ENCODE measurements at regions not wholly inside any gene's neighbourhood (a gene's known extent, or its start where the extent isn't known, plus 50 kb on each side); places are given as distances from the start of the nearest gene placed in this dataset.

DNA sequence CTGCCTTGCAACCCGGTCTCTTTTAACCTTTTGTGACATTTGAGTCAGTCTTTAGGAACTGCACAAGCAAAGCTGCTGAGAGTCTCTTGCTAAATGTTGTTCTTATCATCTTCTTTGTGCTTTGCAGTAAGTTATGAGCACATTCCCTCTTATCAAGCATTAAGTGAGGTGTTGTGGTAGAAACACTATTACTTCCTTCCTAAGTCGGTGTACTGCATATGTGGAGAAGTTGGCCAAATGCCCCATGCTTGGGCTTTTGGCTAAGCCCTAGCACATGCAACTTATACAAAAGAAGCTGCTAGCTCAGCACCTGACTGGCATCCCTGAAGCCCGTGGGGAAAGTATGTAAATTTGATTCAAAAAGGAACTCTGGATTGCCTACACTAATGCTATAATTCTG lies 136.5 kb upstream of the RBMS3 start:
- TF ChIP-seq, protein P1, sequence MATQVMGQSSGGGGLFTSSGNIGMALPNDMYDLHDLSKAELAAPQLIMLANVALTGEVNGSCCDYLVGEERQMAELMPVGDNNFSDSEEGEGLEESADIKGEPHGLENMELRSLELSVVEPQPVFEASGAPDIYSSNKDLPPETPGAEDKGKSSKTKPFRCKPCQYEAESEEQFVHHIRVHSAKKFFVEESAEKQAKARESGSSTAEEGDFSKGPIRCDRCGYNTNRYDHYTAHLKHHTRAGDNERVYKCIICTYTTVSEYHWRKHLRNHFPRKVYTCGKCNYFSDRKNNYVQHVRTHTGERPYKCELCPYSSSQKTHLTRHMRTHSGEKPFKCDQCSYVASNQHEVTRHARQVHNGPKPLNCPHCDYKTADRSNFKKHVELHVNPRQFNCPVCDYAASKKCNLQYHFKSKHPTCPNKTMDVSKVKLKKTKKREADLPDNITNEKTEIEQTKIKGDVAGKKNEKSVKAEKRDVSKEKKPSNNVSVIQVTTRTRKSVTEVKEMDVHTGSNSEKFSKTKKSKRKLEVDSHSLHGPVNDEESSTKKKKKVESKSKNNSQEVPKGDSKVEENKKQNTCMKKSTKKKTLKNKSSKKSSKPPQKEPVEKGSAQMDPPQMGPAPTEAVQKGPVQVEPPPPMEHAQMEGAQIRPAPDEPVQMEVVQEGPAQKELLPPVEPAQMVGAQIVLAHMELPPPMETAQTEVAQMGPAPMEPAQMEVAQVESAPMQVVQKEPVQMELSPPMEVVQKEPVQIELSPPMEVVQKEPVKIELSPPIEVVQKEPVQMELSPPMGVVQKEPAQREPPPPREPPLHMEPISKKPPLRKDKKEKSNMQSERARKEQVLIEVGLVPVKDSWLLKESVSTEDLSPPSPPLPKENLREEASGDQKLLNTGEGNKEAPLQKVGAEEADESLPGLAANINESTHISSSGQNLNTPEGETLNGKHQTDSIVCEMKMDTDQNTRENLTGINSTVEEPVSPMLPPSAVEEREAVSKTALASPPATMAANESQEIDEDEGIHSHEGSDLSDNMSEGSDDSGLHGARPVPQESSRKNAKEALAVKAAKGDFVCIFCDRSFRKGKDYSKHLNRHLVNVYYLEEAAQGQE (IDR thresholded peaks at IDR 0.05; ENCODE audit: unreplicated experiment) = no peak
- TF ChIP-seq EZH2 (IDR thresholded peaks at IDR 0.05; ENCODE audit: low read depth, unreplicated experiment) = no peak
- TF ChIP-seq, protein P2, sequence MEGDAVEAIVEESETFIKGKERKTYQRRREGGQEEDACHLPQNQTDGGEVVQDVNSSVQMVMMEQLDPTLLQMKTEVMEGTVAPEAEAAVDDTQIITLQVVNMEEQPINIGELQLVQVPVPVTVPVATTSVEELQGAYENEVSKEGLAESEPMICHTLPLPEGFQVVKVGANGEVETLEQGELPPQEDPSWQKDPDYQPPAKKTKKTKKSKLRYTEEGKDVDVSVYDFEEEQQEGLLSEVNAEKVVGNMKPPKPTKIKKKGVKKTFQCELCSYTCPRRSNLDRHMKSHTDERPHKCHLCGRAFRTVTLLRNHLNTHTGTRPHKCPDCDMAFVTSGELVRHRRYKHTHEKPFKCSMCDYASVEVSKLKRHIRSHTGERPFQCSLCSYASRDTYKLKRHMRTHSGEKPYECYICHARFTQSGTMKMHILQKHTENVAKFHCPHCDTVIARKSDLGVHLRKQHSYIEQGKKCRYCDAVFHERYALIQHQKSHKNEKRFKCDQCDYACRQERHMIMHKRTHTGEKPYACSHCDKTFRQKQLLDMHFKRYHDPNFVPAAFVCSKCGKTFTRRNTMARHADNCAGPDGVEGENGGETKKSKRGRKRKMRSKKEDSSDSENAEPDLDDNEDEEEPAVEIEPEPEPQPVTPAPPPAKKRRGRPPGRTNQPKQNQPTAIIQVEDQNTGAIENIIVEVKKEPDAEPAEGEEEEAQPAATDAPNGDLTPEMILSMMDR (conservative IDR thresholded peaks at IDR 0.05; ENCODE audit: low read depth in 2 of 2) = no peak
- no peak for TF ChIP-seq POLR2AphosphoS5 (IDR thresholded peaks at IDR 0.05; ENCODE audit: low read depth)
- no peak for TF ChIP-seq STAT1 (IDR thresholded peaks at IDR 0.05; ENCODE audit: unreplicated experiment)
- TF ChIP-seq NANOG (IDR thresholded peaks at IDR 0.05; ENCODE audit: borderline replicate concordance) = no peak
- TF ChIP-seq ZNF331 (CRISPR knock-in tag; IDR thresholded peaks at IDR 0.05; ENCODE audit: low read depth) = no peak
- TF ChIP-seq, protein P3, sequence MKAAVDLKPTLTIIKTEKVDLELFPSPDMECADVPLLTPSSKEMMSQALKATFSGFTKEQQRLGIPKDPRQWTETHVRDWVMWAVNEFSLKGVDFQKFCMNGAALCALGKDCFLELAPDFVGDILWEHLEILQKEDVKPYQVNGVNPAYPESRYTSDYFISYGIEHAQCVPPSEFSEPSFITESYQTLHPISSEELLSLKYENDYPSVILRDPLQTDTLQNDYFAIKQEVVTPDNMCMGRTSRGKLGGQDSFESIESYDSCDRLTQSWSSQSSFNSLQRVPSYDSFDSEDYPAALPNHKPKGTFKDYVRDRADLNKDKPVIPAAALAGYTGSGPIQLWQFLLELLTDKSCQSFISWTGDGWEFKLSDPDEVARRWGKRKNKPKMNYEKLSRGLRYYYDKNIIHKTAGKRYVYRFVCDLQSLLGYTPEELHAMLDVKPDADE (IDR thresholded peaks at IDR 0.05) = no peak
- no peak for TF ChIP-seq CREB1 (CRISPR knock-in tag; IDR thresholded peaks at IDR 0.05; ENCODE audit: low read depth)
- TF ChIP-seq, protein P4, sequence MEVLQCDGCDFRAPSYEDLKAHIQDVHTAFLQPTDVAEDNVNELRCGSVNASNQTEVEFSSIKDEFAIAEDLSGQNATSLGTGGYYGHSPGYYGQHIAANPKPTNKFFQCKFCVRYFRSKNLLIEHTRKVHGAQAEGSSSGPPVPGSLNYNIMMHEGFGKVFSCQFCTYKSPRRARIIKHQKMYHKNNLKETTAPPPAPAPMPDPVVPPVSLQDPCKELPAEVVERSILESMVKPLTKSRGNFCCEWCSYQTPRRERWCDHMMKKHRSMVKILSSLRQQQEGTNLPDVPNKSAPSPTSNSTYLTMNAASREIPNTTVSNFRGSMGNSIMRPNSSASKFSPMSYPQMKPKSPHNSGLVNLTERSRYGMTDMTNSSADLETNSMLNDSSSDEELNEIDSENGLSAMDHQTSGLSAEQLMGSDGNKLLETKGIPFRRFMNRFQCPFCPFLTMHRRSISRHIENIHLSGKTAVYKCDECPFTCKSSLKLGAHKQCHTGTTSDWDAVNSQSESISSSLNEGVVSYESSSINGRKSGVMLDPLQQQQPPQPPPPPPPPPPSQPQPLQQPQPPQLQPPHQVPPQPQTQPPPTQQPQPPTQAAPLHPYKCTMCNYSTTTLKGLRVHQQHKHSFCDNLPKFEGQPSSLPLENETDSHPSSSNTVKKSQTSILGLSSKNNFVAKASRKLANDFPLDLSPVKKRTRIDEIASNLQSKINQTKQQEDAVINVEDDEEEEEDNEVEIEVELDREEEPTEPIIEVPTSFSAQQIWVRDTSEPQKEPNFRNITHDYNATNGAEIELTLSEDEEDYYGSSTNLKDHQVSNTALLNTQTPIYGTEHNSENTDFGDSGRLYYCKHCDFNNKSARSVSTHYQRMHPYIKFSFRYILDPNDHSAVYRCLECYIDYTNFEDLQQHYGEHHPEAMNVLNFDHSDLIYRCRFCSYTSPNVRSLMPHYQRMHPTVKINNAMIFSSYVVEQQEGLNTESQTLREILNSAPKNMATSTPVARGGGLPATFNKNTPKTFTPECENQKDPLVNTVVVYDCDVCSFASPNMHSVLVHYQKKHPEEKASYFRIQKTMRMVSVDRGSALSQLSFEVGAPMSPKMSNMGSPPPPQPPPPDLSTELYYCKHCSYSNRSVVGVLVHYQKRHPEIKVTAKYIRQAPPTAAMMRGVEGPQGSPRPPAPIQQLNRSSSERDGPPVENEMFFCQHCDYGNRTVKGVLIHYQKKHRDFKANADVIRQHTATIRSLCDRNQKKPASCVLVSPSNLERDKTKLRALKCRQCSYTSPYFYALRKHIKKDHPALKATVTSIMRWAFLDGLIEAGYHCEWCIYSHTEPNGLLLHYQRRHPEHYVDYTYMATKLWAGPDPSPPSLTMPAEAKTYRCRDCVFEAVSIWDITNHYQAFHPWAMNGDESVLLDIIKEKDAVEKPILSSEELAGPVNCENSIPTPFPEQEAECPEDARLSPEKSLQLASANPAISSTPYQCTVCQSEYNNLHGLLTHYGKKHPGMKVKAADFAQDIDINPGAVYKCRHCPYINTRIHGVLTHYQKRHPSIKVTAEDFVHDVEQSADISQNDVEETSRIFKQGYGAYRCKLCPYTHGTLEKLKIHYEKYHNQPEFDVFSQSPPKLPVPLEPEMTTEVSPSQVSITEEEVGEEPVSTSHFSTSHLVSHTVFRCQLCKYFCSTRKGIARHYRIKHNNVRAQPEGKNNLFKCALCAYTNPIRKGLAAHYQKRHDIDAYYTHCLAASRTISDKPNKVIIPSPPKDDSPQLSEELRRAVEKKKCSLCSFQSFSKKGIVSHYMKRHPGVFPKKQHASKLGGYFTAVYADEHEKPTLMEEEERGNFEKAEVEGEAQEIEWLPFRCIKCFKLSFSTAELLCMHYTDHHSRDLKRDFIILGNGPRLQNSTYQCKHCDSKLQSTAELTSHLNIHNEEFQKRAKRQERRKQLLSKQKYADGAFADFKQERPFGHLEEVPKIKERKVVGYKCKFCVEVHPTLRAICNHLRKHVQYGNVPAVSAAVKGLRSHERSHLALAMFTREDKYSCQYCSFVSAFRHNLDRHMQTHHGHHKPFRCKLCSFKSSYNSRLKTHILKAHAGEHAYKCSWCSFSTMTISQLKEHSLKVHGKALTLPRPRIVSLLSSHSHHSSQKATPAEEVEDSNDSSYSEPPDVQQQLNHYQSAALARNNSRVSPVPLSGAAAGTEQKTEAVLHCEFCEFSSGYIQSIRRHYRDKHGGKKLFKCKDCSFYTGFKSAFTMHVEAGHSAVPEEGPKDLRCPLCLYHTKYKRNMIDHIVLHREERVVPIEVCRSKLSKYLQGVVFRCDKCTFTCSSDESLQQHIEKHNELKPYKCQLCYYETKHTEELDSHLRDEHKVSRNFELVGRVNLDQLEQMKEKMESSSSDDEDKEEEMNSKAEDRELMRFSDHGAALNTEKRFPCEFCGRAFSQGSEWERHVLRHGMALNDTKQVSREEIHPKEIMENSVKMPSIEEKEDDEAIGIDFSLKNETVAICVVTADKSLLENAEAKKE (CRISPR knock-in tag; IDR thresholded peaks at IDR 0.05) = no peak
- TF ChIP-seq JUNB (IDR thresholded peaks at IDR 0.05; ENCODE audit: unreplicated experiment) = no peak
- TF ChIP-seq EZH2phosphoT487 (IDR thresholded peaks at IDR 0.05; ENCODE audit: unreplicated experiment) = no peak
- TF ChIP-seq ZNF114 (CRISPR knock-in tag; IDR thresholded peaks at IDR 0.05) = no peak
